Memory B cell (primary cell): ENCODE measurements at regions not wholly inside any gene's neighbourhood (a gene's known extent, or its start where the extent isn't known, plus 50 kb on each side); places are given as distances from the start of the nearest gene placed in this dataset.
"Not testable (repeated sequence)": the region's sequence is repeated elsewhere in the genome, so short reads cannot be mapped to it uniquely, and the experiment has no call there.

Source experiments
- ATAC-seq: fragments of 150-1000 bp; cut with Tn5 transposase; 2 replicates; pipeline ENCODE4 v1.10.0; 2021; ENCODE audit warnings: low read depth, mild to moderate bottlenecking, moderate library complexity
- DNase-seq, 2 donors: peaks; one replicate each; pipeline ENCODE4 v3.0.0; 2022; ENCODE audit warnings: low spot score in 2 of 2
- H3K27ac Mint-ChIP-seq: one replicate; pipeline ENCODE4 v1.8.0; 2022; ENCODE audit warnings: mild to moderate bottlenecking, moderate library complexity, mixed read lengths
- H3K27me3 Mint-ChIP-seq: one replicate; pipeline ENCODE4 v1.8.0; 2022; ENCODE audit warnings: mixed read lengths
- H3K36me3 Mint-ChIP-seq: one replicate; pipeline ENCODE4 v1.8.0; 2022; ENCODE audit warnings: mild to moderate bottlenecking, mixed read lengths
- H3K4me1 Mint-ChIP-seq: one replicate; pipeline ENCODE4 v1.8.0; 2022; ENCODE audit warnings: mixed read lengths
- H3K4me3 Mint-ChIP-seq: one replicate; pipeline ENCODE4 v1.8.0; 2022; ENCODE audit warnings: mild to moderate bottlenecking, moderate library complexity, mixed read lengths
- H3K9me3 Mint-ChIP-seq: one replicate; pipeline ENCODE4 v1.8.0; 2022; ENCODE audit warnings: mixed read lengths

- H3K4me1 Mint-ChIP-seq = no peaks in the 10 kb centered on the region
- H3K36me3 Mint-ChIP-seq = no peaks in the 10 kb centered on the region
- no peak overlapping the region for H3K27ac Mint-ChIP-seq
- H3K4me3 Mint-ChIP-seq = no peak overlapping the region
- DNase-seq = no peak
- H3K9me3 Mint-ChIP-seq = peaks cover 3% of the 10 kb centered on the region
- H3K27me3 Mint-ChIP-seq = peaks cover 15% of the 10 kb centered on the region
- no peak for ATAC-seq
Observed at GRCh38 chr2:16441431-16441830, 224.2 kb downstream of the CYRIA start.

GRCh38 chr2:16440898-16441297, 224.7 kb downstream of the CYRIA start:
- Mint-ChIP-seq H3K36me3 (no peaks in the 10 kb centered on the region), H3K27ac (no peak overlapping the region), H3K4me1 (no peaks in the 10 kb centered on the region), H3K4me3 (no peak overlapping the region), H3K9me3 (peaks cover 3% of the 10 kb centered on the region), H3K27me3 (peaks cover 15% of the 10 kb centered on the region)
- ATAC-seq = no peak
- DNase-seq = no peak

GRCh38 chr2:16438613-16439321, 226.9 kb downstream of the CYRIA start:
- H3K27ac Mint-ChIP-seq = no peak overlapping the region
- no peak for DNase-seq

GRCh38 chr2:16437189-16437588, 228.4 kb downstream of the CYRIA start:
- no peak for ATAC-seq
- peaks cover 3% of the 10 kb centered on the region for H3K9me3 Mint-ChIP-seq
- H3K27me3 Mint-ChIP-seq = peaks cover 11% of the 10 kb centered on the region
- no peak overlapping the region for H3K4me3 Mint-ChIP-seq
- H3K36me3 Mint-ChIP-seq = no peaks in the 10 kb centered on the region
- no peak for DNase-seq
- no peak overlapping the region for H3K27ac Mint-ChIP-seq
- H3K4me1 Mint-ChIP-seq = no peaks in the 10 kb centered on the region

More at GRCh38 chr2:16438613-16439321, 226.9 kb downstream of the CYRIA start:
- H3K27me3 Mint-ChIP-seq = peaks cover 11% of the 10 kb centered on the region
- peaks cover 3% of the 10 kb centered on the region for H3K9me3 Mint-ChIP-seq
- H3K36me3 Mint-ChIP-seq = no peaks in the 10 kb centered on the region
- no peak for ATAC-seq
- no peak overlapping the region for H3K4me3 Mint-ChIP-seq
- no peaks in the 10 kb centered on the region for H3K4me1 Mint-ChIP-seq

- no peaks in the 10 kb centered on the region for H3K4me1 Mint-ChIP-seq
- ATAC-seq = no peak
Observed at GRCh38 chr2:16434393-16434792, 231.2 kb downstream of the CYRIA start.

GRCh38 chr2:16430846-16431245, 234.8 kb downstream of the CYRIA start:
- no peaks in the 10 kb centered on the region for H3K4me1 Mint-ChIP-seq
- ATAC-seq (no peak), DNase-seq (no peak)
- H3K4me3 Mint-ChIP-seq = no peak overlapping the region
- H3K27ac Mint-ChIP-seq = no peak overlapping the region
- no peaks in the 10 kb centered on the region for H3K36me3 Mint-ChIP-seq
- peaks cover 11% of the 10 kb centered on the region for H3K27me3 Mint-ChIP-seq
- H3K9me3 Mint-ChIP-seq = no peaks in the 10 kb centered on the region

More at GRCh38 chr2:16434393-16434792, 231.2 kb downstream of the CYRIA start:
- Mint-ChIP-seq H3K27ac (no peak overlapping the region), H3K4me3 (no peak overlapping the region), H3K9me3 (no peaks in the 10 kb centered on the region), H3K27me3 (peaks cover 10% of the 10 kb centered on the region), H3K36me3 (no peaks in the 10 kb centered on the region)
- DNase-seq = no peak

- H3K4me1 Mint-ChIP-seq = no peaks in the 10 kb centered on the region
- DNase-seq (no peak), ATAC-seq (no peak)
- peaks cover 11% of the 10 kb centered on the region for H3K27me3 Mint-ChIP-seq
- no peaks in the 10 kb centered on the region for H3K9me3 Mint-ChIP-seq
- no peak overlapping the region for H3K27ac Mint-ChIP-seq
- no peaks in the 10 kb centered on the region for H3K36me3 Mint-ChIP-seq
- no peak overlapping the region for H3K4me3 Mint-ChIP-seq
Observed at GRCh38 chr2:16429431-16430145, 236.0 kb downstream of the CYRIA start.

- H3K4me3 Mint-ChIP-seq = no peak overlapping the region
- ATAC-seq (no peak), DNase-seq (no peak)
- no peaks in the 10 kb centered on the region for H3K4me1 Mint-ChIP-seq
- H3K9me3 Mint-ChIP-seq = no peaks in the 10 kb centered on the region
- H3K36me3 Mint-ChIP-seq = no peaks in the 10 kb centered on the region
- H3K27ac Mint-ChIP-seq = no peak overlapping the region
- peaks cover 11% of the 10 kb centered on the region for H3K27me3 Mint-ChIP-seq
Observed at GRCh38 chr2:16429002-16429401, 236.6 kb downstream of the CYRIA start.

GRCh38 chr2:16425462-16426336, 239.9 kb downstream of the CYRIA start:
- Mint-ChIP-seq H3K36me3 (no peaks in the 10 kb centered on the region), H3K27ac (no peak overlapping the region), H3K9me3 (no peaks in the 10 kb centered on the region), H3K4me1 (no peaks in the 10 kb centered on the region), H3K27me3 (peaks cover 7% of the 10 kb centered on the region), H3K4me3 (no peak overlapping the region)
- ATAC-seq = no peak
- DNase-seq = no peak

- Mint-ChIP-seq H3K27ac (no peak overlapping the region), H3K27me3 (peaks cover 7% of the 10 kb centered on the region), H3K4me3 (no peak overlapping the region), H3K9me3 (peaks cover 1% of the 10 kb centered on the region), H3K4me1 (no peaks in the 10 kb centered on the region), H3K36me3 (peaks cover under 1% of the 10 kb centered on the region)
- ATAC-seq (no peak), DNase-seq (no peak)
Observed at GRCh38 chr2:16420421-16420820, 245.2 kb downstream of the CYRIA start.

GRCh38 chr2:16417726-16418125, 247.9 kb downstream of the CYRIA start:
- Mint-ChIP-seq H3K27me3 (peaks cover 7% of the 10 kb centered on the region), H3K36me3 (peaks cover 2% of the 10 kb centered on the region)

GRCh38 chr2:16416651-16417050, 249.0 kb downstream of the CYRIA start:
- Mint-ChIP-seq H3K27me3 (peaks cover 10% of the 10 kb centered on the region), H3K4me1 (no peaks in the 10 kb centered on the region), H3K9me3 (peaks cover 3% of the 10 kb centered on the region), H3K36me3 (peaks cover 2% of the 10 kb centered on the region), H3K27ac (no peak overlapping the region), H3K4me3 (no peak overlapping the region)
- ATAC-seq (no peak), DNase-seq (no peak)

More at GRCh38 chr2:16417726-16418125, 247.9 kb downstream of the CYRIA start:
- no peak overlapping the region for H3K27ac Mint-ChIP-seq
- H3K4me1 Mint-ChIP-seq = no peaks in the 10 kb centered on the region
- no peak overlapping the region for H3K4me3 Mint-ChIP-seq
- ATAC-seq (no peak), DNase-seq (no peak)
- H3K9me3 Mint-ChIP-seq = peaks cover 3% of the 10 kb centered on the region

- not testable (repeated sequence) for H3K9me3 Mint-ChIP-seq, H3K4me3 Mint-ChIP-seq, DNase-seq, ATAC-seq, H3K4me1 Mint-ChIP-seq, H3K27ac Mint-ChIP-seq, H3K36me3 Mint-ChIP-seq
- peaks cover 14% of the 10 kb centered on the region for H3K27me3 Mint-ChIP-seq
Observed at GRCh38 chr2:16415861-16416260, 249.8 kb downstream of the CYRIA start.

GRCh38 chr2:16413947-16414346, 251.7 kb downstream of the CYRIA start:
- no peak for ATAC-seq
- H3K9me3 Mint-ChIP-seq = peaks cover 11% of the 10 kb centered on the region
- H3K36me3 Mint-ChIP-seq = peaks cover 2% of the 10 kb centered on the region
- H3K27me3 Mint-ChIP-seq = peaks cover 13% of the 10 kb centered on the region
- H3K4me1 Mint-ChIP-seq = no peaks in the 10 kb centered on the region
- no peak overlapping the region for H3K4me3 Mint-ChIP-seq
- no peak for DNase-seq
- no peak overlapping the region for H3K27ac Mint-ChIP-seq
